ENCODE measurements at regions not wholly inside any gene's neighbourhood (a gene's known extent, or its start where the extent isn't known, plus 50 kb on each side); places are given as distances from the start of the nearest gene placed in this dataset.
A peak's percentile ranks its signal among the peaks of the same experiment; 100 is the strongest.

DNA sequence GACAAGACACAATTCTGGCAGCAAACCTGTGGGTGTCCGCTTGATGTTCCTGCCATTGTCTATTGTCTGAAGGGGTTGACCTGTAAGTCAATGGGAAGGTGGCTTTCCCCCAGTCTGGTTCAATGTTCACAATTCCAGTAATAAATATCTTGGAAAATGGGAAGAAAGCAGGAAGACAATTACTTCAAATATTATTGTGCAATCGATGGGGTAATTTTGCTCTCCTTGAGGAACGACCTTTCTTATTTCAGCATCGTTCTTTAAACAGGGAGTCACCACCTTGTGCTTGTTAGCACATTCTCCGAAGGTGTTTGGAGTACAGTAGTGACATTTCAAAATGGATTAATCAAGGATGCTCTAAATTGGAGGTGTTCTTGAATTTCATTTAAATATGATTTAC, 136.9 kb downstream of the BTBD3 start:
- H3K4me3 ChIP-seq (replicated peaks; ENCODE audit: insufficient read depth, low read length), result no peak overlapping the region
- DNase-seq (ENCODE audit: low read depth in 1 of 2, low spot score in 1 of 2), result peak in 1 of 2 experiments; percentile 15
- H3K27me3 ChIP-seq (ENCODE audit: insufficient read depth, poor library complexity, severe bottlenecking), result no peaks in the 10 kb centered on the region
- peak overlapping the region; percentile 72 for H3K27ac ChIP-seq (replicated peaks)
- TF ChIP-seq SPI1 (IDR thresholded peaks at IDR 0.05; ENCODE audit: borderline replicate concordance, low read depth), result no peak
- TF ChIP-seq, protein P1, sequence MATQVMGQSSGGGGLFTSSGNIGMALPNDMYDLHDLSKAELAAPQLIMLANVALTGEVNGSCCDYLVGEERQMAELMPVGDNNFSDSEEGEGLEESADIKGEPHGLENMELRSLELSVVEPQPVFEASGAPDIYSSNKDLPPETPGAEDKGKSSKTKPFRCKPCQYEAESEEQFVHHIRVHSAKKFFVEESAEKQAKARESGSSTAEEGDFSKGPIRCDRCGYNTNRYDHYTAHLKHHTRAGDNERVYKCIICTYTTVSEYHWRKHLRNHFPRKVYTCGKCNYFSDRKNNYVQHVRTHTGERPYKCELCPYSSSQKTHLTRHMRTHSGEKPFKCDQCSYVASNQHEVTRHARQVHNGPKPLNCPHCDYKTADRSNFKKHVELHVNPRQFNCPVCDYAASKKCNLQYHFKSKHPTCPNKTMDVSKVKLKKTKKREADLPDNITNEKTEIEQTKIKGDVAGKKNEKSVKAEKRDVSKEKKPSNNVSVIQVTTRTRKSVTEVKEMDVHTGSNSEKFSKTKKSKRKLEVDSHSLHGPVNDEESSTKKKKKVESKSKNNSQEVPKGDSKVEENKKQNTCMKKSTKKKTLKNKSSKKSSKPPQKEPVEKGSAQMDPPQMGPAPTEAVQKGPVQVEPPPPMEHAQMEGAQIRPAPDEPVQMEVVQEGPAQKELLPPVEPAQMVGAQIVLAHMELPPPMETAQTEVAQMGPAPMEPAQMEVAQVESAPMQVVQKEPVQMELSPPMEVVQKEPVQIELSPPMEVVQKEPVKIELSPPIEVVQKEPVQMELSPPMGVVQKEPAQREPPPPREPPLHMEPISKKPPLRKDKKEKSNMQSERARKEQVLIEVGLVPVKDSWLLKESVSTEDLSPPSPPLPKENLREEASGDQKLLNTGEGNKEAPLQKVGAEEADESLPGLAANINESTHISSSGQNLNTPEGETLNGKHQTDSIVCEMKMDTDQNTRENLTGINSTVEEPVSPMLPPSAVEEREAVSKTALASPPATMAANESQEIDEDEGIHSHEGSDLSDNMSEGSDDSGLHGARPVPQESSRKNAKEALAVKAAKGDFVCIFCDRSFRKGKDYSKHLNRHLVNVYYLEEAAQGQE (IDR thresholded peaks at IDR 0.05; ENCODE audit: insufficient replicate concordance, low read depth), result no peak
- TF ChIP-seq GABPA (IDR thresholded peaks at IDR 0.05; ENCODE audit: low read depth), result no peak
- TF ChIP-seq, protein P2, sequence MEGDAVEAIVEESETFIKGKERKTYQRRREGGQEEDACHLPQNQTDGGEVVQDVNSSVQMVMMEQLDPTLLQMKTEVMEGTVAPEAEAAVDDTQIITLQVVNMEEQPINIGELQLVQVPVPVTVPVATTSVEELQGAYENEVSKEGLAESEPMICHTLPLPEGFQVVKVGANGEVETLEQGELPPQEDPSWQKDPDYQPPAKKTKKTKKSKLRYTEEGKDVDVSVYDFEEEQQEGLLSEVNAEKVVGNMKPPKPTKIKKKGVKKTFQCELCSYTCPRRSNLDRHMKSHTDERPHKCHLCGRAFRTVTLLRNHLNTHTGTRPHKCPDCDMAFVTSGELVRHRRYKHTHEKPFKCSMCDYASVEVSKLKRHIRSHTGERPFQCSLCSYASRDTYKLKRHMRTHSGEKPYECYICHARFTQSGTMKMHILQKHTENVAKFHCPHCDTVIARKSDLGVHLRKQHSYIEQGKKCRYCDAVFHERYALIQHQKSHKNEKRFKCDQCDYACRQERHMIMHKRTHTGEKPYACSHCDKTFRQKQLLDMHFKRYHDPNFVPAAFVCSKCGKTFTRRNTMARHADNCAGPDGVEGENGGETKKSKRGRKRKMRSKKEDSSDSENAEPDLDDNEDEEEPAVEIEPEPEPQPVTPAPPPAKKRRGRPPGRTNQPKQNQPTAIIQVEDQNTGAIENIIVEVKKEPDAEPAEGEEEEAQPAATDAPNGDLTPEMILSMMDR (IDR thresholded peaks at IDR 0.05; ENCODE audit: insufficient read depth, low read length), result no peak
- TF ChIP-seq POLR2AphosphoS5 (IDR thresholded peaks at IDR 0.05; ENCODE audit: low read depth), result no peak

DNA sequence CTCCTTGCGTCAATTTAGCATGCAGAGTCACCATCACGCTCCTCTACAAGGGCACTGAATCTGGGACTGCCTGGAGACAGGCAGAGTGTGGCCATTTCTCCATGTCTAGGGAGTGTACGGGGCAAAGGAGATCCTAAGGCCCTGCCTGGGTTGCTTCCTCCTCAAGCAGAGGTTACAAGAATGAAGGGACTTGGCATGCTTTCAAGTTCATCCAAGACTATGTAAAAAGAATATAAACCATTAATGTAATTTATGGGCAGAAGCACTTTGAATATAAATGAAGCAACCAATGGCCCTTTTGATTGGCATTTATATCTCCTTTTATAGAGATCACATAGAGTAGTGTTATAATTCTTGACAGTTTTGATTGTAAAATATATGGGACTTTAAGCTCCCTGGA, 137.5 kb downstream of the BTBD3 start:
- Histone ChIP-seq H3K27ac (replicated peaks) (peak overlapping the region; percentile 72), H3K27me3 (ENCODE audit: insufficient read depth, poor library complexity, severe bottlenecking) (no peaks in the 10 kb centered on the region), H3K4me3 (replicated peaks; ENCODE audit: insufficient read depth, low read length) (no peak overlapping the region)
- DNase-seq (ENCODE audit: low read depth in 1 of 2, low spot score in 1 of 2), result peak; percentile 33 to 48
- no peak for TF ChIP-seq POLR2AphosphoS5 (IDR thresholded peaks at IDR 0.05; ENCODE audit: low read depth)
- no peak for TF ChIP-seq SPI1 (IDR thresholded peaks at IDR 0.05; ENCODE audit: borderline replicate concordance, low read depth)
- TF ChIP-seq GABPA (IDR thresholded peaks at IDR 0.05; ENCODE audit: low read depth), result no peak
- TF ChIP-seq, protein P2 (IDR thresholded peaks at IDR 0.05; ENCODE audit: insufficient read depth, low read length), result no peak
- TF ChIP-seq, protein P1 (IDR thresholded peaks at IDR 0.05; ENCODE audit: insufficient replicate concordance, low read depth), result no peak

DNA sequence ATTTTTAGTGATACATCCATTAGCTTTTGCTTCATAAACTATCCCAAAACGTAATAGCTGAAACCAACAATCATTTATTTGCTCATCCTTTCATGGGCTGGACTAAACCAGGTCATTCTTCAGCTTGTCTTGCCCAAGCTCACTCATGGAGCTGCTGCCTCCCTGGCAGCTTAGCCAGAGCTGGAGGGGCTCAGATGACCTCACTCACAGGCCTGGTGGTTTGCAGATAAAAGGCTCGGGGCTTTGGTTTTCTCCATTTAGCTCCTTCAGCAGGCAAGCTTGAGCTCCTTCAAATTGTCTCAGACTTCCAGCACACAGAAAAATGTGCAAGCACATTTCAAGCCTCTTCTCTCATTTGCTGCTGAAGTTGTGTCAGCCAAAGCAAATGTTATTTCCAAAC, 139.1 kb downstream of the BTBD3 start:
- TF ChIP-seq SPI1 (IDR thresholded peaks at IDR 0.05; ENCODE audit: borderline replicate concordance, low read depth) (no peak), GABPA (IDR thresholded peaks at IDR 0.05; ENCODE audit: low read depth) (no peak), POLR2AphosphoS5 (IDR thresholded peaks at IDR 0.05; ENCODE audit: low read depth) (no peak)
- TF ChIP-seq, protein P2 (IDR thresholded peaks at IDR 0.05; ENCODE audit: insufficient read depth, low read length), result no peak
- TF ChIP-seq, protein P1 (IDR thresholded peaks at IDR 0.05; ENCODE audit: insufficient replicate concordance, low read depth), result no peak
- no peak for DNase-seq (ENCODE audit: low read depth in 1 of 2, low spot score in 1 of 2)
- no peak overlapping the region for H3K27ac ChIP-seq (replicated peaks)
- H3K27me3 ChIP-seq (ENCODE audit: insufficient read depth, poor library complexity, severe bottlenecking), result no peaks in the 10 kb centered on the region
- H3K4me3 ChIP-seq (replicated peaks; ENCODE audit: insufficient read depth, low read length), result no peak overlapping the region

Data from HL-60 (cell line).